ENCODE measurements at regions not wholly inside any gene's neighbourhood (a gene's known extent, or its start where the extent isn't known, plus 50 kb on each side); places are given as distances from the start of the nearest gene placed in this dataset.
"Not testable (repeated sequence)": the region's sequence is repeated elsewhere in the genome, so short reads cannot be mapped to it uniquely, and the experiment has no call there.

- DNase-seq (ENCODE audit: low read depth): no peak
Observed at GRCh38 chr6:164377348-164377918, 932.0 kb downstream of the C6orf118 start.

- no peak for DNase-seq (ENCODE audit: low read depth)
Observed at GRCh38 chr6:164370773-164371172, 938.6 kb downstream of the C6orf118 start.

GRCh38 chr6:164359441-164359840, 944.9 kb downstream of the QKI start:
- no peak for DNase-seq (ENCODE audit: low read depth)

- DNase-seq (ENCODE audit: low read depth): no peak
Observed at GRCh38 chr6:164359036-164359435, 944.5 kb downstream of the QKI start.

GRCh38 chr6:164356814-164357213, 942.3 kb downstream of the QKI start:
- DNase-seq (ENCODE audit: low read depth): no peak

- DNase-seq (ENCODE audit: low read depth): no peak
Observed at GRCh38 chr6:164347455-164347854, 932.9 kb downstream of the QKI start.

- DNase-seq (ENCODE audit: low read depth): no peak
Observed at GRCh38 chr6:164346631-164347030, 932.1 kb downstream of the QKI start.

GRCh38 chr6:164345806-164346496, 931.4 kb downstream of the QKI start:
- no peak for DNase-seq (ENCODE audit: low read depth)

- no peak for DNase-seq (ENCODE audit: low read depth)
Observed at GRCh38 chr6:164345327-164345726, 930.8 kb downstream of the QKI start.

GRCh38 chr6:164344801-164345291, 930.3 kb downstream of the QKI start:
- no peak for DNase-seq (ENCODE audit: low read depth)

- not testable (repeated sequence) for DNase-seq (ENCODE audit: low read depth)
Observed at GRCh38 chr6:164339442-164339841, 924.9 kb downstream of the QKI start.

GRCh38 chr6:164337925-164338397, 923.4 kb downstream of the QKI start:
- no peak for DNase-seq (ENCODE audit: low read depth)

GRCh38 chr6:164337024-164337924, 922.8 kb downstream of the QKI start:
- DNase-seq (ENCODE audit: low read depth): no peak

- no peak for DNase-seq (ENCODE audit: low read depth)
Observed at GRCh38 chr6:164336455-164336854, 921.9 kb downstream of the QKI start.

- DNase-seq (ENCODE audit: low read depth): no peak
Observed at GRCh38 chr6:164331026-164331425, 916.5 kb downstream of the QKI start.

GRCh38 chr6:164325168-164325567, 910.6 kb downstream of the QKI start:
- DNase-seq (ENCODE audit: low read depth): no peak

GRCh38 chr6:164322533-164322932, 908.0 kb downstream of the QKI start:
- no peak for DNase-seq (ENCODE audit: low read depth)

- no peak for DNase-seq (ENCODE audit: low read depth)
Observed at GRCh38 chr6:164321297-164321696, 906.8 kb downstream of the QKI start.

GRCh38 chr6:164315376-164315775, 900.9 kb downstream of the QKI start:
- DNase-seq (ENCODE audit: low read depth): no peak

- no peak for DNase-seq (ENCODE audit: low read depth)
Observed at GRCh38 chr6:164308339-164308738, 893.8 kb downstream of the QKI start.

- no peak for DNase-seq (ENCODE audit: low read depth)
Observed at GRCh38 chr6:164303102-164303964, 888.8 kb downstream of the QKI start.

GRCh38 chr6:164296411-164296810, 881.9 kb downstream of the QKI start:
- DNase-seq (ENCODE audit: low read depth): no peak

Data from activated T-helper 9 cell treated with anti-CD3 and anti-CD28 coated beads, Interleukin-2, amount 50 U/mL, for 16 hours (primary cell).